Fibroblast of lung (primary cell): ENCODE measurements at regions not wholly inside any gene's neighbourhood (a gene's known extent, or its start where the extent isn't known, plus 50 kb on each side); places are given as distances from the start of the nearest gene placed in this dataset.

ENCODE experiments used
- DNase-seq, 2 donors: peaks; one replicate each; pipeline versions ENCODE4 v3.0.0 to v3.0.0-alpha.2; 2010; ENCODE audit warnings: low read depth in 2 of 2
- H2AFZ ChIP-seq: 2 replicates; pipeline ENCODE4 v1.5.1; 2012; ENCODE audit warnings: low read length, control low read depth, inconsistent platforms
- H3K27ac ChIP-seq: 2 replicates; pipeline ENCODE4 v1.5.1; 2011; ENCODE audit warnings: low read length, control low read depth; ENCODE audit not compliant: insufficient read depth
- H3K27me3 ChIP-seq: 2 replicates; pipeline ENCODE4 v1.5.1; 2011; ENCODE audit warnings: mild to moderate bottlenecking, low read length; ENCODE audit not compliant: control insufficient read depth, insufficient read depth
- H3K36me3 ChIP-seq: 2 replicates; pipeline ENCODE4 v1.5.1; 2011; ENCODE audit warnings: low read length; ENCODE audit not compliant: control insufficient read depth, insufficient read depth
- H3K4me1 ChIP-seq: 2 replicates; pipeline ENCODE4 v1.5.1; 2011; ENCODE audit warnings: low read length; ENCODE audit not compliant: control insufficient read depth, insufficient read depth; ENCODE audit errors: extremely low read depth
- H3K4me2 ChIP-seq: 2 replicates; pipeline ENCODE4 v1.5.1; 2011; ENCODE audit warnings: low read length, control low read depth; ENCODE audit not compliant: insufficient read depth; ENCODE audit errors: extremely low read depth
- H3K4me3 ChIP-seq, 4 experiments: fragments of 200-600 bp in 1 of 4; sonication (generic) in 1 of 4; replicated peaks in 1 of 4; 2 replicates each; pipeline ENCODE4 v1.5.1; 2011 to 2016; ENCODE audit warnings: low read length in 4 of 4, low read depth in 3 of 4, mild to moderate bottlenecking in 3 of 4, control low read depth in 2 of 4, inconsistent platforms in 1 of 4, mixed read lengths in 1 of 4; ENCODE audit not compliant: insufficient read depth in 1 of 4; ENCODE audit errors: control extremely low read depth in 1 of 4
- H3K79me2 ChIP-seq: 2 replicates; pipeline ENCODE4 v1.5.1; 2012; ENCODE audit warnings: mild to moderate bottlenecking, low read length, inconsistent platforms; ENCODE audit not compliant: control insufficient read depth, insufficient read depth
- H3K9ac ChIP-seq: 2 replicates; pipeline ENCODE4 v1.5.1; 2011; ENCODE audit warnings: mild to moderate bottlenecking, low read length, control low read depth; ENCODE audit not compliant: insufficient read depth
- H3K9me3 ChIP-seq: 2 replicates; pipeline ENCODE4 v1.5.1; 2012; ENCODE audit warnings: low read depth, low read length; ENCODE audit not compliant: control insufficient read depth, insufficient read depth
- H4K20me1 ChIP-seq: 2 replicates; pipeline ENCODE4 v1.5.1; 2011; ENCODE audit warnings: low read length; ENCODE audit not compliant: control insufficient read depth, insufficient read depth; ENCODE audit errors: extremely low read depth
- EZH2 ChIP-seq: IDR thresholded peaks from 2 replicates; pipeline ENCODE4 v1.5.1; 2012; ENCODE audit warnings: low read length, control low read depth, mild to moderate bottlenecking; ENCODE audit errors: missing control alignments
- TF ChIP-seq, protein P1 (sequence below), 2 donors: IDR thresholded peaks in 1 of 2; conservative IDR thresholded peaks in 1 of 2; 1 replicate in 1 of 2; 2 replicates in 1 of 2; pipeline ENCODE4 v1.5.1; 2011 to 2012; ENCODE audit warnings: low read length in 2 of 2, control low read depth in 1 of 2, inconsistent platforms in 1 of 2, low read depth in 1 of 2, mild to moderate bottlenecking in 1 of 2

DNA sequence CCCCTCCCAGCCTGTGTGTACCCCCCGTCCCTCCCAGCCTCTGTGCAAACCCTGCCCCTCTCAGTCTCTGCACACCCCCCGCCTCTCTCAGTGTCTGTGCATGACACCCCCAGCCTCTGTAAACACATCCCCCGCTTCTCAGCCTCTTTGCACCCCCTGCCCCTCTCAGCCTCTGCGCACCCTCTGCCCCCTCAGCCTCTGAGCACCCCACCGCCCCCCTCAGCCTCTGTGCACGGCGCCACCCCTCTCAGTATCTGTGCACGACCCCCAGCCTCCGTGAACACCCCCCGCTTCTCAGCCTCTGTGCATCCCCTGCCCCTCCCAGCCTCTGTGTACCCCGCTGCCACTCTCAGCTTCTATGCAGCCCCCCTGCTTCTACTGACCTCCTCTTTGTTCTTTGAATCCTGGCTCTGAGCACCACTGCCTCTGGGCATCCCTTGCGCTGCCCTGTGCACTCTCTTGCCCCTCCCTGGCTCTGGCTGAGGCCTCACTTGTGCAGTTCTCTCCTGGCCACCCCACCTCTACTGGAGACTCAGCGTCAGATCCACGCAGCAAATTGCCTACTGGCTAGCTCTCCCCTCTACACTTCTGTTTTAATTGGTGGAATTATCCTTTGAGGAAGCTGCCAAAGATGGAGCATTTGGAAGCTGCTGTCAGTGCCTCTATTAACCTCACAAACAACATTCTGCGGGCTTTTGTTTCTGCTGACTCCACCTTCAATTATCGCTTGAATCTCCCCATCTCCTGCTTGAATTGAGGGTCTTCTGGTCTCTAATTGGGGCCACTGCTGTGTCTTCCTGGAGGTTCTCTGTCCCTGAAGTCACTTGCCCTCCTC lies 838.6 kb downstream of the TBC1D22A start:
- Histone ChIP-seq H3K4me3 (no peak overlapping the region), H3K27me3 (no peaks in the 10 kb centered on the region), H3K9me3 (no peaks in the 10 kb centered on the region), H3K4me2 (no peak overlapping the region), H3K9ac (no peak overlapping the region), H3K79me2 (no peaks in the 10 kb centered on the region), H3K36me3 (no peaks in the 10 kb centered on the region), H3K4me1 (no peaks in the 10 kb centered on the region), H3K27ac (no peak overlapping the region), H4K20me1 (no peaks in the 10 kb centered on the region), H2AFZ (no peak overlapping the region)
- TF ChIP-seq EZH2 = no peak
- TF ChIP-seq, protein P1, sequence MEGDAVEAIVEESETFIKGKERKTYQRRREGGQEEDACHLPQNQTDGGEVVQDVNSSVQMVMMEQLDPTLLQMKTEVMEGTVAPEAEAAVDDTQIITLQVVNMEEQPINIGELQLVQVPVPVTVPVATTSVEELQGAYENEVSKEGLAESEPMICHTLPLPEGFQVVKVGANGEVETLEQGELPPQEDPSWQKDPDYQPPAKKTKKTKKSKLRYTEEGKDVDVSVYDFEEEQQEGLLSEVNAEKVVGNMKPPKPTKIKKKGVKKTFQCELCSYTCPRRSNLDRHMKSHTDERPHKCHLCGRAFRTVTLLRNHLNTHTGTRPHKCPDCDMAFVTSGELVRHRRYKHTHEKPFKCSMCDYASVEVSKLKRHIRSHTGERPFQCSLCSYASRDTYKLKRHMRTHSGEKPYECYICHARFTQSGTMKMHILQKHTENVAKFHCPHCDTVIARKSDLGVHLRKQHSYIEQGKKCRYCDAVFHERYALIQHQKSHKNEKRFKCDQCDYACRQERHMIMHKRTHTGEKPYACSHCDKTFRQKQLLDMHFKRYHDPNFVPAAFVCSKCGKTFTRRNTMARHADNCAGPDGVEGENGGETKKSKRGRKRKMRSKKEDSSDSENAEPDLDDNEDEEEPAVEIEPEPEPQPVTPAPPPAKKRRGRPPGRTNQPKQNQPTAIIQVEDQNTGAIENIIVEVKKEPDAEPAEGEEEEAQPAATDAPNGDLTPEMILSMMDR (conservative IDR thresholded peaks at IDR 0.05 in 1 of 2, IDR thresholded peaks at IDR 0.05 in 1 of 2; ENCODE audit: low read depth in 1 of 2, low read length in 2 of 2) = no peak
- DNase-seq = no peak

DNA sequence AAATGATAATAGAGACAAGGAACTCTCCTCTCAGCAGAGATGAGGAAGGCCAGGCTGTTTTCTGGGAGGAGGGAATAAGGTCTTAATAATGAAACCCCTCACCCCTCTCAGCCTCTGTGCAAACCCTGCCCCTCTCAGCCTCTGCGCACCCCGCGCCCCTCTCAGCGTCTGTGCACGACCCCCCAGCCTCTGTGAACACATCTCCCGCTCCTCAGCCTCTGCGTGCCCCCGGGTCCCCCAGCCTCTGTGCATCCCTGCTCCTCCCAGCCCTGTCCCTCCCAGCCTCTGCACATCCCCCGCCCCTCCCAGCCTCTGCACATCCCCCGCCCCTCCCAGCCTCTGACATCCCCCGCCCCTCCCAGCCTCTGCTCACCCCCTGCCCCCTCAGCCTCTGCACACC lies 837.8 kb downstream of the TBC1D22A start:
- Histone ChIP-seq H3K36me3 (no peaks in the 10 kb centered on the region), H2AFZ (no peak overlapping the region), H3K9me3 (no peaks in the 10 kb centered on the region), H3K79me2 (no peaks in the 10 kb centered on the region), H3K27me3 (no peaks in the 10 kb centered on the region), H3K4me3 (no peak overlapping the region), H3K27ac (no peak overlapping the region), H4K20me1 (no peaks in the 10 kb centered on the region), H3K4me2 (no peak overlapping the region), H3K4me1 (no peaks in the 10 kb centered on the region), H3K9ac (no peak overlapping the region)
- no peak for DNase-seq
- no peak for TF ChIP-seq EZH2
- TF ChIP-seq, protein P1 (conservative IDR thresholded peaks at IDR 0.05 in 1 of 2, IDR thresholded peaks at IDR 0.05 in 1 of 2; ENCODE audit: low read depth in 1 of 2, low read length in 2 of 2) = no peak

DNA sequence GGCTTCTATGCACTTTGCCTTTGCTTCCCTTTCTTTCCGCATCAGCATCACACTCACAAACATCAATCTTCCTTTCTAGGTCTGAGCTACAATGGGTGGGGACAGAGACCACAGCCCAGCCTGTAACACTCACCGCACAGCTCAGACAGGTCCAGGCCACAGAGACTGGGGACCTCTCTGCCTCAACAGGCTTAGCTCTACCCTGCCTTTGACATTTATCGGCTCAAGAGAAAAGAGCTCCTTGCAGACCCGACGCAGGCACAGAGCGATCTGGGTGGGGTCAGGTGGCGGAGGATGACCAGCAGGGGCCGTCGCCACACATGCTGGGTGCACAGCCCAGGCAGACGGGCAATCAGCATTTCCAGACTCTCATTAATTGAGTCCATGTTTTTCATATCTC lies 837.3 kb downstream of the TBC1D22A start:
- Histone ChIP-seq H3K79me2 (no peaks in the 10 kb centered on the region), H3K4me2 (no peak overlapping the region), H2AFZ (no peak overlapping the region), H3K36me3 (no peaks in the 10 kb centered on the region), H3K4me1 (no peaks in the 10 kb centered on the region), H3K9ac (no peak overlapping the region), H3K27me3 (no peaks in the 10 kb centered on the region), H4K20me1 (no peaks in the 10 kb centered on the region), H3K27ac (no peak overlapping the region), H3K9me3 (no peaks in the 10 kb centered on the region), H3K4me3 (no peak overlapping the region)
- no peak for DNase-seq
- no peak for TF ChIP-seq EZH2
